ENCODE measurements at regions not wholly inside any gene's neighbourhood (a gene's known extent, or its start where the extent isn't known, plus 50 kb on each side); places are given as distances from the start of the nearest gene placed in this dataset.

- TF ChIP-seq POLR2A (IDR thresholded peaks at IDR 0.05; ENCODE audit: extremely low read depth, insufficient read length): no peak
- no peak for TF ChIP-seq CTCF (IDR thresholded peaks at IDR 0.05; ENCODE audit: low read depth, low read length)
- TF ChIP-seq MAX (IDR thresholded peaks at IDR 0.05; ENCODE audit: low read depth, low read length): no peak
- no peak for TF ChIP-seq MYC (IDR thresholded peaks at IDR 0.05; ENCODE audit: low read depth, low read length)
- H3K4me3 ChIP-seq (ENCODE audit: low read depth, low read length): no peak overlapping the region
- no peak for DNase-seq (ENCODE audit: low read depth)
Observed at GRCh38 chr10:81288544-81288943, 586.5 kb upstream of the NRG3 start.

- no peak for TF ChIP-seq CTCF (IDR thresholded peaks at IDR 0.05; ENCODE audit: low read depth, low read length)
- TF ChIP-seq MYC (IDR thresholded peaks at IDR 0.05; ENCODE audit: low read depth, low read length): no peak
- TF ChIP-seq MAX (IDR thresholded peaks at IDR 0.05; ENCODE audit: low read depth, low read length): no peak
- TF ChIP-seq POLR2A (IDR thresholded peaks at IDR 0.05; ENCODE audit: extremely low read depth, insufficient read length): no peak
- no peak for DNase-seq (ENCODE audit: low read depth)
- H3K4me3 ChIP-seq (ENCODE audit: low read depth, low read length): no peak overlapping the region
Observed at GRCh38 chr10:81297292-81297691, 577.7 kb upstream of the NRG3 start.

GRCh38 chr10:81303656-81304055 lies 571.3 kb upstream of the NRG3 start:
- DNase-seq (ENCODE audit: low read depth): no peak
- TF ChIP-seq POLR2A (IDR thresholded peaks at IDR 0.05; ENCODE audit: extremely low read depth, insufficient read length) (no peak), MAX (IDR thresholded peaks at IDR 0.05; ENCODE audit: low read depth, low read length) (no peak), CTCF (IDR thresholded peaks at IDR 0.05; ENCODE audit: low read depth, low read length) (no peak), MYC (IDR thresholded peaks at IDR 0.05; ENCODE audit: low read depth, low read length) (no peak)
- no peak overlapping the region for H3K4me3 ChIP-seq (ENCODE audit: low read depth, low read length)

- DNase-seq (ENCODE audit: low read depth): no peak
- TF ChIP-seq MYC (IDR thresholded peaks at IDR 0.05; ENCODE audit: low read depth, low read length) (no peak), MAX (IDR thresholded peaks at IDR 0.05; ENCODE audit: low read depth, low read length) (no peak), POLR2A (IDR thresholded peaks at IDR 0.05; ENCODE audit: extremely low read depth, insufficient read length) (no peak)
- H3K4me3 ChIP-seq (ENCODE audit: low read depth, low read length): no peak overlapping the region
Observed at GRCh38 chr10:81306971-81307782, 567.8 kb upstream of the NRG3 start.

- no peak for TF ChIP-seq MAX (IDR thresholded peaks at IDR 0.05; ENCODE audit: low read depth, low read length)
- no peak for TF ChIP-seq POLR2A (IDR thresholded peaks at IDR 0.05; ENCODE audit: extremely low read depth, insufficient read length)
- no peak for TF ChIP-seq MYC (IDR thresholded peaks at IDR 0.05; ENCODE audit: low read depth, low read length)
- TF ChIP-seq CTCF (IDR thresholded peaks at IDR 0.05; ENCODE audit: low read depth, low read length): no peak
- no peak for DNase-seq (ENCODE audit: low read depth)
- no peak overlapping the region for H3K4me3 ChIP-seq (ENCODE audit: low read depth, low read length)
Observed at GRCh38 chr10:81309041-81309552, 565.9 kb upstream of the NRG3 start.

GRCh38 chr10:81314471-81314870 lies 560.5 kb upstream of the NRG3 start:
- TF ChIP-seq POLR2A (IDR thresholded peaks at IDR 0.05; ENCODE audit: extremely low read depth, insufficient read length) (no peak), MAX (IDR thresholded peaks at IDR 0.05; ENCODE audit: low read depth, low read length) (no peak), MYC (IDR thresholded peaks at IDR 0.05; ENCODE audit: low read depth, low read length) (no peak), CTCF (IDR thresholded peaks at IDR 0.05; ENCODE audit: low read depth, low read length) (no peak)
- no peak for DNase-seq (ENCODE audit: low read depth)
- H3K4me3 ChIP-seq (ENCODE audit: low read depth, low read length): no peak overlapping the region
